Fibroblast of lung (primary cell): ENCODE measurements at regions not wholly inside any gene's neighbourhood (a gene's known extent, or its start where the extent isn't known, plus 50 kb on each side); places are given as distances from the start of the nearest gene placed in this dataset.

Source experiments
- DNase-seq, 2 donors: peaks; one replicate each; pipeline versions ENCODE4 v3.0.0 to v3.0.0-alpha.2; 2010; ENCODE audit warnings: low read depth in 2 of 2
- H2AFZ ChIP-seq: 2 replicates; pipeline ENCODE4 v1.5.1; 2012; ENCODE audit warnings: low read length, control low read depth, inconsistent platforms
- H3K27ac ChIP-seq: 2 replicates; pipeline ENCODE4 v1.5.1; 2011; ENCODE audit warnings: low read length, control low read depth; ENCODE audit not compliant: insufficient read depth
- H3K27me3 ChIP-seq: 2 replicates; pipeline ENCODE4 v1.5.1; 2011; ENCODE audit warnings: mild to moderate bottlenecking, low read length; ENCODE audit not compliant: control insufficient read depth, insufficient read depth
- H3K36me3 ChIP-seq: 2 replicates; pipeline ENCODE4 v1.5.1; 2011; ENCODE audit warnings: low read length; ENCODE audit not compliant: control insufficient read depth, insufficient read depth
- H3K4me1 ChIP-seq: 2 replicates; pipeline ENCODE4 v1.5.1; 2011; ENCODE audit warnings: low read length; ENCODE audit not compliant: control insufficient read depth, insufficient read depth; ENCODE audit errors: extremely low read depth
- H3K4me2 ChIP-seq: 2 replicates; pipeline ENCODE4 v1.5.1; 2011; ENCODE audit warnings: low read length, control low read depth; ENCODE audit not compliant: insufficient read depth; ENCODE audit errors: extremely low read depth
- H3K4me3 ChIP-seq, 4 experiments: fragments of 200-600 bp in 1 of 4; sonication (generic) in 1 of 4; replicated peaks in 1 of 4; 2 replicates each; pipeline ENCODE4 v1.5.1; 2011 to 2016; ENCODE audit warnings: low read length in 4 of 4, low read depth in 3 of 4, mild to moderate bottlenecking in 3 of 4, control low read depth in 2 of 4, inconsistent platforms in 1 of 4, mixed read lengths in 1 of 4; ENCODE audit not compliant: insufficient read depth in 1 of 4; ENCODE audit errors: control extremely low read depth in 1 of 4
- H3K79me2 ChIP-seq: 2 replicates; pipeline ENCODE4 v1.5.1; 2012; ENCODE audit warnings: mild to moderate bottlenecking, low read length, inconsistent platforms; ENCODE audit not compliant: control insufficient read depth, insufficient read depth
- H3K9ac ChIP-seq: 2 replicates; pipeline ENCODE4 v1.5.1; 2011; ENCODE audit warnings: mild to moderate bottlenecking, low read length, control low read depth; ENCODE audit not compliant: insufficient read depth
- H3K9me3 ChIP-seq: 2 replicates; pipeline ENCODE4 v1.5.1; 2012; ENCODE audit warnings: low read depth, low read length; ENCODE audit not compliant: control insufficient read depth, insufficient read depth
- H4K20me1 ChIP-seq: 2 replicates; pipeline ENCODE4 v1.5.1; 2011; ENCODE audit warnings: low read length; ENCODE audit not compliant: control insufficient read depth, insufficient read depth; ENCODE audit errors: extremely low read depth
- EZH2 ChIP-seq: IDR thresholded peaks from 2 replicates; pipeline ENCODE4 v1.5.1; 2012; ENCODE audit warnings: low read length, control low read depth, mild to moderate bottlenecking; ENCODE audit errors: missing control alignments
- TF ChIP-seq, protein P1 (sequence below), 2 donors: IDR thresholded peaks in 1 of 2; conservative IDR thresholded peaks in 1 of 2; 1 replicate in 1 of 2; 2 replicates in 1 of 2; pipeline ENCODE4 v1.5.1; 2011 to 2012; ENCODE audit warnings: low read length in 2 of 2, control low read depth in 1 of 2, inconsistent platforms in 1 of 2, low read depth in 1 of 2, mild to moderate bottlenecking in 1 of 2

GRCh38 chr3:5542472-5542871, 355.0 kb downstream of the EDEM1 start:
- H3K27ac ChIP-seq, result no peak overlapping the region
- no peaks in the 10 kb centered on the region for H3K79me2 ChIP-seq
- H3K36me3 ChIP-seq, result no peaks in the 10 kb centered on the region
- no peaks in the 10 kb centered on the region for H3K4me1 ChIP-seq
- H3K27me3 ChIP-seq, result no peaks in the 10 kb centered on the region
- no peak for DNase-seq
- no peak overlapping the region for H3K9ac ChIP-seq
- H4K20me1 ChIP-seq, result no peaks in the 10 kb centered on the region
- no peaks in the 10 kb centered on the region for H3K9me3 ChIP-seq
- no peak overlapping the region for H2AFZ ChIP-seq
- no peak for TF ChIP-seq EZH2
- TF ChIP-seq, protein P1, sequence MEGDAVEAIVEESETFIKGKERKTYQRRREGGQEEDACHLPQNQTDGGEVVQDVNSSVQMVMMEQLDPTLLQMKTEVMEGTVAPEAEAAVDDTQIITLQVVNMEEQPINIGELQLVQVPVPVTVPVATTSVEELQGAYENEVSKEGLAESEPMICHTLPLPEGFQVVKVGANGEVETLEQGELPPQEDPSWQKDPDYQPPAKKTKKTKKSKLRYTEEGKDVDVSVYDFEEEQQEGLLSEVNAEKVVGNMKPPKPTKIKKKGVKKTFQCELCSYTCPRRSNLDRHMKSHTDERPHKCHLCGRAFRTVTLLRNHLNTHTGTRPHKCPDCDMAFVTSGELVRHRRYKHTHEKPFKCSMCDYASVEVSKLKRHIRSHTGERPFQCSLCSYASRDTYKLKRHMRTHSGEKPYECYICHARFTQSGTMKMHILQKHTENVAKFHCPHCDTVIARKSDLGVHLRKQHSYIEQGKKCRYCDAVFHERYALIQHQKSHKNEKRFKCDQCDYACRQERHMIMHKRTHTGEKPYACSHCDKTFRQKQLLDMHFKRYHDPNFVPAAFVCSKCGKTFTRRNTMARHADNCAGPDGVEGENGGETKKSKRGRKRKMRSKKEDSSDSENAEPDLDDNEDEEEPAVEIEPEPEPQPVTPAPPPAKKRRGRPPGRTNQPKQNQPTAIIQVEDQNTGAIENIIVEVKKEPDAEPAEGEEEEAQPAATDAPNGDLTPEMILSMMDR (conservative IDR thresholded peaks at IDR 0.05 in 1 of 2, IDR thresholded peaks at IDR 0.05 in 1 of 2; ENCODE audit: low read depth in 1 of 2, low read length in 2 of 2), result no peak
- H3K4me3 ChIP-seq, result no peak overlapping the region
- H3K4me2 ChIP-seq, result no peak overlapping the region

DNA sequence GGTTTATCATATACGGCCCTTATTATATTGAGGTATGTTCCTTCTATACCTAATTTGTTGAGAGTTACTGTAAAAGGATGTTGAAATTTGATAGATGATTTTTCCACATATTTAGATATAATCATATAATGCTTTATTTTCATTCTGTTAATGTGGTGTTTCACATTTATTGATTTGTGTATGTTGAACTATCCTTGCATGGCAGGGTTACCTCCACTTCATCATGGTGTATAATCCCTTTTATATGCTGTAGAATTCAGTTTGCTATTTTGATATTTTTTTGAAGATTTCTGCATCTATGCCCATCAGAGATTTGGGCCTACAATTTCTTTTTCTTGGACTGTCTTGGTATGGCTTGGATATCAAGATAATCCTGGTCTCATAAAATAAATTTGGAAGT, 355.5 kb downstream of the EDEM1 start:
- TF ChIP-seq EZH2, result no peak
- TF ChIP-seq, protein P1 (conservative IDR thresholded peaks at IDR 0.05 in 1 of 2, IDR thresholded peaks at IDR 0.05 in 1 of 2; ENCODE audit: low read depth in 1 of 2, low read length in 2 of 2), result no peak
- H3K9ac ChIP-seq, result no peak overlapping the region
- no peaks in the 10 kb centered on the region for H3K36me3 ChIP-seq
- H3K4me2 ChIP-seq, result no peak overlapping the region
- no peak for DNase-seq
- no peak overlapping the region for H3K4me3 ChIP-seq
- no peaks in the 10 kb centered on the region for H3K79me2 ChIP-seq
- no peaks in the 10 kb centered on the region for H3K9me3 ChIP-seq
- H3K4me1 ChIP-seq, result no peaks in the 10 kb centered on the region
- H3K27me3 ChIP-seq, result no peaks in the 10 kb centered on the region
- H3K27ac ChIP-seq, result no peak overlapping the region
- no peak overlapping the region for H2AFZ ChIP-seq
- H4K20me1 ChIP-seq, result no peaks in the 10 kb centered on the region

GRCh38 chr3:5545719-5546118, 358.2 kb downstream of the EDEM1 start:
- no peak overlapping the region for H3K4me3 ChIP-seq
- no peaks in the 10 kb centered on the region for H3K27me3 ChIP-seq
- H3K27ac ChIP-seq, result no peak overlapping the region
- DNase-seq, result no peak
- no peak overlapping the region for H3K9ac ChIP-seq
- H3K79me2 ChIP-seq, result no peaks in the 10 kb centered on the region
- no peak for TF ChIP-seq EZH2
- TF ChIP-seq, protein P1 (conservative IDR thresholded peaks at IDR 0.05 in 1 of 2, IDR thresholded peaks at IDR 0.05 in 1 of 2; ENCODE audit: low read depth in 1 of 2, low read length in 2 of 2), result no peak
- H3K4me2 ChIP-seq, result no peak overlapping the region
- no peaks in the 10 kb centered on the region for H4K20me1 ChIP-seq
- no peaks in the 10 kb centered on the region for H3K4me1 ChIP-seq
- H3K9me3 ChIP-seq, result no peaks in the 10 kb centered on the region
- H3K36me3 ChIP-seq, result no peaks in the 10 kb centered on the region
- H2AFZ ChIP-seq, result no peak overlapping the region
